GM12865 (cell line): ENCODE measurements at regions not wholly inside any gene's neighbourhood (a gene's known extent, or its start where the extent isn't known, plus 50 kb on each side); places are given as distances from the start of the nearest gene placed in this dataset.

ENCODE experiments used
- DNase-seq: peaks from one replicate; pipeline ENCODE4 v3.0.0; 2010; ENCODE audit warnings: low read depth
- H3K4me3 ChIP-seq: 2 replicates; pipeline ENCODE4 v1.5.1; 2011; ENCODE audit warnings: mild to moderate bottlenecking, low read depth, low read length, control low read depth
- TF ChIP-seq, protein P1 (sequence below): IDR thresholded peaks from 2 replicates; pipeline ENCODE4 v1.5.1; 2011; ENCODE audit warnings: low read length, control low read depth, low read depth, inconsistent platforms; ENCODE audit not compliant: insufficient read depth; ENCODE audit errors: missing control alignments

DNA sequence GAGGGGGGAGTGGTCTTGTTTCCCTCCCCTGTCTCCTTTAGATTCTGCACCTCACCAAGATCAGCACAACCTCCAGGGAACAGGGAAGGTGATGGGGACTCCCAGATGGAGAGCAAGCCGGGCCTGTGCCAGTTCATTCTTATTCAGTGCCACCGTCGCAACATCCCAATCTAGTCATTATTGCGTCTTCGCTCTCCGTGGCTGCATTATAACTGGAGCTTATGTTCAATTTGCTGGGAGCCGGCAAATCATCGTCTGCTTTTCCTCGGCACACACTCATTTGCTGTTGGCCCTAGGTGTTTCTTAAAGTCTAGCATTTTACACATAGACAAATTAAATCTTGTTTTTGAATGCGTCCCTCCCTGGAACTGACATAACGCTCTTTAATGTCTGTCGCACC lies 1269.7 kb downstream of the BRD1 start:
- TF ChIP-seq, protein P1, sequence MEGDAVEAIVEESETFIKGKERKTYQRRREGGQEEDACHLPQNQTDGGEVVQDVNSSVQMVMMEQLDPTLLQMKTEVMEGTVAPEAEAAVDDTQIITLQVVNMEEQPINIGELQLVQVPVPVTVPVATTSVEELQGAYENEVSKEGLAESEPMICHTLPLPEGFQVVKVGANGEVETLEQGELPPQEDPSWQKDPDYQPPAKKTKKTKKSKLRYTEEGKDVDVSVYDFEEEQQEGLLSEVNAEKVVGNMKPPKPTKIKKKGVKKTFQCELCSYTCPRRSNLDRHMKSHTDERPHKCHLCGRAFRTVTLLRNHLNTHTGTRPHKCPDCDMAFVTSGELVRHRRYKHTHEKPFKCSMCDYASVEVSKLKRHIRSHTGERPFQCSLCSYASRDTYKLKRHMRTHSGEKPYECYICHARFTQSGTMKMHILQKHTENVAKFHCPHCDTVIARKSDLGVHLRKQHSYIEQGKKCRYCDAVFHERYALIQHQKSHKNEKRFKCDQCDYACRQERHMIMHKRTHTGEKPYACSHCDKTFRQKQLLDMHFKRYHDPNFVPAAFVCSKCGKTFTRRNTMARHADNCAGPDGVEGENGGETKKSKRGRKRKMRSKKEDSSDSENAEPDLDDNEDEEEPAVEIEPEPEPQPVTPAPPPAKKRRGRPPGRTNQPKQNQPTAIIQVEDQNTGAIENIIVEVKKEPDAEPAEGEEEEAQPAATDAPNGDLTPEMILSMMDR = no peak
- H3K4me3 ChIP-seq = no peak overlapping the region
- DNase-seq = no peak

DNA sequence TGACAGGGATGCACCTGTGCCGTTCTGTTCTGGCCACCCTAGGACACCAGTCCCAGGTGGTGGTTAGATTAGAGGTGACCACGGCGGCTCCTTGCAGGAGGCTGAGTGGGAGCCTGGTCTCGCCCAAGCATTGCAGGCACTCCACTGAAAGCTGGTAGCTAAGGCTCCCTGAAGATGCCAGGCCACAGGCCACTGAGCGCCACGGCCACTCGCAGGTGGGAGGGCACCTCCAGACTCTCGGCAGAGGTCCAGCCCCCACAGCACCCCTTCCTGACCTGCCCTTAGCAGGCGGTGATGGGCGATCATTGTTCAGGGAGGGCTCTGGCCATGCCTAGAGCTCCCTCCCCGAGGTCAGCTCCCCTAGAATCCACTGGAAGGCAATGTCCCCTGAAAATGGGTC lies 1270.2 kb downstream of the BRD1 start:
- DNase-seq = no peak

DNA sequence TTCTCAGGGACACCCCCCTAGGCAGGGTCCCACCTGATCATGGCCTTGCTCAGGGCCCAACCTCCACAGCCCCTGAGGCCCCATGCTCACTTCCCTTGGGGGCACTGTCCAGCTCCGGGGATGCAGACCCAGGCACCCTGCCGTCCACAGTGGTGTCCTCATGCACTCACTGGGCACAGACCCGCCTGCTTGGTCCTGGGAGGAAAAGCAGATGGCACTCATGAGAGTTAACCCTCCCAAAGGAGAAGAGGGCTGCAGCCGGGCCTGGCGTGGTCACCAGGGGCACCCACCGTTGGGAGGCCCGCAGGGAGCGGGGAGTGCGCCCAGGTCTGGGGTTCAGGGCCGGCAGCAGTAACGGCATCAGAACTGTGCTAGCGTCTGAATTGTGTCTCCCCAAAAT lies 1270.9 kb downstream of the BRD1 start:
- H3K4me3 ChIP-seq = no peak overlapping the region
- no peak for DNase-seq
- TF ChIP-seq, protein P1 = no peak

More for the DNA sequence above, 1270.2 kb downstream of the BRD1 start:
- TF ChIP-seq, protein P1 = no peak
- H3K4me3 ChIP-seq = no peak overlapping the region

DNA sequence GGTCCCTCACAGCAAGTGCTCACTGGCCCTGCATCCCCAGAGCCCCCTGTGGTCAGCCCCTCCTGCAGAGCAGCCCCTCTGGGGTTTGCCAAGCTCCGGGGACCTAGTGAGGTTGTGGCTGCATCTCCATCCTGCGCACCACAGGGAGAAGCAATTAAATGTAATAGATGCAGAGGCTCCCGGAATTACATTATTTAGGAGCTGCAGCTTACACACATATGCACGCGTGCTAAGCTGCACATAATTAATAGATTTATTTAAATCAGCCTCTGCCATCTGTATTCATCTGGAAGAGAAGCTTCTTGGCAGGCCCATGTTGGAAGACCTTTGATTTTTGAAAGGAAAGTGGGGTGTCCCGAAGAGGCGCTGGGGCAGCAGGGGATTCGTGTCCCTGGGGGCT lies 1271.5 kb downstream of the BRD1 start:
- H3K4me3 ChIP-seq = no peak overlapping the region
- no peak for DNase-seq
- TF ChIP-seq, protein P1 = no peak

DNA sequence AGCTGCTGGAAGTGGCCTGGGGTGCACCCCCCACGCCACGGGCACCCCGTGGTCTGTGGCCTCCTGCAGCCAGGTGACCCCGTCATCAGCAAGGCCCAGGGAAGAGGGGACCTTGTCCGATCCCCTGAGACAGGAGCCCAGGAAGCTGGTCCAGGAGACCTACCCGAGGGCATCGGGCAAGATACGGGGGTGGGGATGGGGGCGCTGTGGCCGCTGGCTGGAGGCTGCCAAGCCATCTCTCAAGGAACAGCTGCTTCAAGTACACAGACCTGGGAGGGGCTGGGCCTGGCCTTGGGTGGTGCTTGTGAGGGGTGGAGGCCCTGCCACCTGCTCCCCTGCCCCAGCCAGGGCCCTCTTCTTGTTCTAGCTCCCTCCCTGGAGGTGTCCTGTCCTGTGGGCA lies 1272.1 kb downstream of the BRD1 start:
- DNase-seq = no peak
- TF ChIP-seq, protein P1 = no peak
- H3K4me3 ChIP-seq = no peak overlapping the region

DNA sequence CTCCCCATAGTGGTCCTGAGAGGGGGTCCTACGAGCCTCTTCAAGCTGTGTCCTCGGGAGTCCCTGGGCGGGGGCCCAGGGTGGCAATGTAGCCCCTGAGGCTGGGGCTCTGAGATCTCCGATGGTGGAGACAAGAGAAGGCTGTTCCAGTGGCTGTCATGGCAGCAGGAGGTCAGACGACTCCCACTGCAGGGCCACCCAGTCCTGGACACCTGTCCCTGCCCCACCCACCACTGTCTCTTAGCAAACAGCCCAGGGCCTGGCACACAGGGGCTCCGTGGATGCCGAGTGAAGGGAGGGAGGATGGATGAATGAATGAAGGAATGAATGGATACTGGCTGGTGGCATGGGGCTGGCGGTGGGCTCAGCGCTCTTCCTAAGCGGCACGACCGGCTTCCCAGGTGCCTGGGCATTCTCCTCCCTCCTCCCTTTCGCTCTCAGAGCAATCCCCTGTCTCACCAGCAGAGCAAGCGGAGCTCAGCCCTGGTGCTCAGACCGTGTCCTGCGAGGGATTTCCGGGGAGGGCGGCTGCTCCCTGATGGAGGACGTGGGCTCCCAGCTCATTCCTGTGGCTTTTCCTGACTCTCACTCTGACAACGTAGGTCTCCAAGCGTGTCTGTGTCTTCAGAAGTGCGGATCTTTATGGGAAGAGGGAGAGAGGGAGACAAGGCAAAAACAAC lies 1272.6 kb downstream of the BRD1 start:
- no peak overlapping the region for H3K4me3 ChIP-seq
- DNase-seq = no peak
- TF ChIP-seq, protein P1 = no peak
